Suprapubic skin (tissue), 4 donors: ENCODE measurements at regions not wholly inside any gene's neighbourhood (a gene's known extent, or its start where the extent isn't known, plus 50 kb on each side); places are given as distances from the start of the nearest gene placed in this dataset.

ENCODE experiments used
- CTCF ChIP-seq, 2 donors: fragments of 200-600 bp in 1 of 2; fragments of 450-650 bp in 1 of 2; sonication (generic) in 1 of 2; IDR thresholded peaks; one replicate each; pipeline ENCODE4 v1.5.1; 2016 to 2019; ENCODE audit warnings: antibody characterized with exemption in 2 of 2, mild to moderate bottlenecking in 1 of 2, moderate library complexity in 1 of 2
- EP300 ChIP-seq: sonication (generic); formaldehyde crosslinking; IDR thresholded peaks from one replicate; pipeline ENCODE4 v1.6.1; 2017; ENCODE audit warnings: antibody characterized with exemption
- POLR2A ChIP-seq, 2 donors: fragments of 450-650 bp; IDR thresholded peaks; one replicate each; pipeline ENCODE4 v1.6.1; 2017; ENCODE audit warnings: antibody characterized with exemption in 2 of 2, mild to moderate bottlenecking in 2 of 2, moderate library complexity in 2 of 2
- POLR2AphosphoS5 ChIP-seq, 3 donors: sonication (generic); formaldehyde crosslinking; IDR thresholded peaks; one replicate each; pipeline ENCODE4 v1.6.1; 2017; ENCODE audit warnings: antibody characterized with exemption in 3 of 3

GRCh38 chr6:71114986-71115385 lies 158.1 kb upstream of the B3GAT2 start:
- TF ChIP-seq POLR2A (IDR thresholded peaks at IDR 0.05) (no peak), CTCF (IDR thresholded peaks at IDR 0.05) (no peak), POLR2AphosphoS5 (IDR thresholded peaks at IDR 0.05) (no peak), EP300 (no peak)
